Smooth muscle cell (in vitro differentiated cells): ENCODE measurements at regions not wholly inside any gene's neighbourhood (a gene's known extent, or its start where the extent isn't known, plus 50 kb on each side); places are given as distances from the start of the nearest gene placed in this dataset.

Experiments used
- DNase-seq: peaks from one replicate; lab custom pipeline; 2025; ENCODE audit not compliant: unreplicated experiment; lab: John Stamatoyannopoulos, UW
- H2AFZ ChIP-seq: fragments of 200-600 bp; sonication (generic); 2 replicates; pipeline ENCODE4 v1.6.0; 2016; ENCODE audit warnings: antibody characterized with exemption, low read depth, mild to moderate bottlenecking
- H3F3A ChIP-seq: fragments of 200-600 bp; sonication (generic); 2 replicates; pipeline ENCODE4 v1.6.0; 2017; ENCODE audit warnings: antibody characterized with exemption, low read depth
- H3K27ac ChIP-seq: fragments of 200-600 bp; sonication (generic); 2 replicates; pipeline ENCODE4 v1.5.1; 2016; ENCODE audit warnings: low read depth, mild to moderate bottlenecking
- H3K27me3 ChIP-seq: fragments of 200-600 bp; sonication (generic); 2 replicates; pipeline ENCODE4 v1.6.1; 2016; ENCODE audit warnings: low read depth, mild to moderate bottlenecking
- H3K36me3 ChIP-seq: fragments of 200-600 bp; sonication (generic); 2 replicates; pipeline ENCODE4 v1.5.1; 2016; ENCODE audit warnings: low read depth
- H3K4me1 ChIP-seq: fragments of 200-600 bp; sonication (generic); 2 replicates; pipeline ENCODE4 v1.5.1; 2016; ENCODE audit warnings: low read depth
- H3K4me2 ChIP-seq: fragments of 200-600 bp; sonication (generic); 2 replicates; pipeline ENCODE4 v1.6.0; 2016; ENCODE audit warnings: mild to moderate bottlenecking
- H3K4me3 ChIP-seq: fragments of 200-600 bp; sonication (generic); 2 replicates; pipeline ENCODE4 v1.5.1; 2016; ENCODE audit warnings: mild to moderate bottlenecking
- H3K79me2 ChIP-seq: fragments of 200-600 bp; sonication (generic); 2 replicates; pipeline ENCODE4 v1.6.0; 2016; ENCODE audit warnings: low read depth, mild to moderate bottlenecking
- H3K9ac ChIP-seq: fragments of 200-600 bp; sonication (generic); 2 replicates; pipeline ENCODE4 v1.6.0; 2016; ENCODE audit warnings: low read depth
- H3K9me3 ChIP-seq: fragments of 200-600 bp; sonication (generic); replicated peaks from 2 replicates; pipeline ENCODE4 v1.5.1; 2016; ENCODE audit warnings: low read depth
- H4K20me1 ChIP-seq: fragments of 200-600 bp; sonication (generic); 2 replicates; pipeline ENCODE4 v1.6.0; 2016; ENCODE audit warnings: low read depth
- WGBS: methylation state at CpG from one replicate; pipeline ENCODE4 v1.1.7; 2016; ENCODE audit warnings: low lambda C conversion rate; 5-methylcytosine and 5-hydroxymethylcytosine counted together
- TF ChIP-seq, protein P1 (sequence below): fragments of 200-600 bp; sonication (generic); IDR thresholded peaks from 2 replicates; pipeline ENCODE4 v1.5.1; 2017; ENCODE audit warnings: borderline replicate concordance, mild to moderate bottlenecking, antibody characterized with exemption; ENCODE audit not compliant: insufficient read depth, poor library complexity, severe bottlenecking

GRCh38 chr12:97169889-97170567 lies 263.0 kb downstream of the NEDD1 start:
- no peak overlapping the region for H2AFZ ChIP-seq
- TF ChIP-seq, protein P1, sequence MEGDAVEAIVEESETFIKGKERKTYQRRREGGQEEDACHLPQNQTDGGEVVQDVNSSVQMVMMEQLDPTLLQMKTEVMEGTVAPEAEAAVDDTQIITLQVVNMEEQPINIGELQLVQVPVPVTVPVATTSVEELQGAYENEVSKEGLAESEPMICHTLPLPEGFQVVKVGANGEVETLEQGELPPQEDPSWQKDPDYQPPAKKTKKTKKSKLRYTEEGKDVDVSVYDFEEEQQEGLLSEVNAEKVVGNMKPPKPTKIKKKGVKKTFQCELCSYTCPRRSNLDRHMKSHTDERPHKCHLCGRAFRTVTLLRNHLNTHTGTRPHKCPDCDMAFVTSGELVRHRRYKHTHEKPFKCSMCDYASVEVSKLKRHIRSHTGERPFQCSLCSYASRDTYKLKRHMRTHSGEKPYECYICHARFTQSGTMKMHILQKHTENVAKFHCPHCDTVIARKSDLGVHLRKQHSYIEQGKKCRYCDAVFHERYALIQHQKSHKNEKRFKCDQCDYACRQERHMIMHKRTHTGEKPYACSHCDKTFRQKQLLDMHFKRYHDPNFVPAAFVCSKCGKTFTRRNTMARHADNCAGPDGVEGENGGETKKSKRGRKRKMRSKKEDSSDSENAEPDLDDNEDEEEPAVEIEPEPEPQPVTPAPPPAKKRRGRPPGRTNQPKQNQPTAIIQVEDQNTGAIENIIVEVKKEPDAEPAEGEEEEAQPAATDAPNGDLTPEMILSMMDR = no peak

DNA sequence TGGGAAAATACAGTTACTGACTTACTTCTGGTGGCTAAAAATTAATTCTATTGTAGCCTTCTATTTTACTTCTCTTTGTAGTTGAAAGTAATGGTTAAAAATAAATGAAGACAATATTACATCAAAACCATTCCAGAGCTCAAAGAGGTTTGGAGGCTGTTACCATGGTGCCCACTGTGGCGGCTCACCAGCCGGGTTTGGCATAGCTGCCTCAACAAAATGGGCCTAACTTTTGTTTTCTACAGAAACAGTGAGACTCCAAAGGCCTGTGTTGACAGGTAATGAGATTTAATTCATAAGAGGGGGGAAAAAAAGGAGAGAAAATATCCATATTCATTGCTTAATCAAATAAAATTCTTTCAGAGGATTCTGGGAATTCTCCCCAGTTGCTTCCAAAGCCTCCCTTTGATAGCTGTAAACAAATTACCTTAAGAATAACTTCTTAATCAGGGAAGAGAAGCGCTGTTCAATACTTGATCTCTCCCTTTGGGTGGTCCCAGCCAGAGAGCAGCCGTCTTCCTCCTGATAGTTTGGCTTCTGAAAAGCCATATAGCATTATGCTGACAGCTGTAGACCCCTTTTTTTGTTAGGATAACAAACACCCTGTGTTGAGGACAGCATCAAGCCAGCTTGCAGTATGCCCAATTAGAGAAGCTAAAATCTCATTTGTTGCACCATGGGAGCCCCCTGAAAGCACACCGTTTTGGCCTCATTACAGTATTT lies 266.8 kb downstream of the NEDD1 start:
- no peaks in the 10 kb centered on the region for H3K79me2 ChIP-seq
- 79% methylated on average over 5 of the region's 5 CpGs for WGBS
- H3K4me3 ChIP-seq = no peak overlapping the region
- no peaks in the 10 kb centered on the region for H3K36me3 ChIP-seq
- H2AFZ ChIP-seq = no peak overlapping the region
- no peak overlapping the region for H3K9ac ChIP-seq
- H3K9me3 ChIP-seq = no peaks in the 10 kb centered on the region
- H4K20me1 ChIP-seq = no peaks in the 10 kb centered on the region
- H3F3A ChIP-seq = no peaks in the 10 kb centered on the region
- no peak overlapping the region for H3K4me2 ChIP-seq
- H3K27me3 ChIP-seq = no peaks in the 10 kb centered on the region
- TF ChIP-seq, protein P1 = no peak
- H3K4me1 ChIP-seq = peaks cover 5% of the 10 kb centered on the region
- H3K27ac ChIP-seq = no peak overlapping the region
- DNase-seq = no peak

More at GRCh38 chr12:97169889-97170567, 263.0 kb downstream of the NEDD1 start:
- H3K79me2 ChIP-seq = no peaks in the 10 kb centered on the region
- H3K36me3 ChIP-seq = no peaks in the 10 kb centered on the region
- H3K9ac ChIP-seq = no peak overlapping the region
- H3F3A ChIP-seq = no peaks in the 10 kb centered on the region
- no peak overlapping the region for H3K4me2 ChIP-seq
- peaks cover 10% of the 10 kb centered on the region for H3K4me1 ChIP-seq
- 82% methylated on average over 6 of the region's 6 CpGs for WGBS
- H3K27me3 ChIP-seq = no peaks in the 10 kb centered on the region
- no peak overlapping the region for H3K27ac ChIP-seq
- H4K20me1 ChIP-seq = no peaks in the 10 kb centered on the region
- no peaks in the 10 kb centered on the region for H3K9me3 ChIP-seq
- DNase-seq = no peak
- H3K4me3 ChIP-seq = no peak overlapping the region

GRCh38 chr12:97177481-97177880 lies 270.4 kb downstream of the NEDD1 start:
- no peak for DNase-seq
- no peaks in the 10 kb centered on the region for H3F3A ChIP-seq
- WGBS = 60% methylated on average over 4 of the region's 4 CpGs
- H4K20me1 ChIP-seq = no peaks in the 10 kb centered on the region
- no peaks in the 10 kb centered on the region for H3K27me3 ChIP-seq
- H3K4me1 ChIP-seq = peaks cover 5% of the 10 kb centered on the region
- H3K36me3 ChIP-seq = no peaks in the 10 kb centered on the region
- H3K4me2 ChIP-seq = no peak overlapping the region
- no peak overlapping the region for H3K4me3 ChIP-seq
- H3K27ac ChIP-seq = peak overlapping the region; percentile 45
- no peak overlapping the region for H2AFZ ChIP-seq
- H3K9me3 ChIP-seq = no peaks in the 10 kb centered on the region
- TF ChIP-seq, protein P1 = no peak
- H3K79me2 ChIP-seq = no peaks in the 10 kb centered on the region
- H3K9ac ChIP-seq = no peak overlapping the region
